Mesenchymal stem cell (in vitro differentiated cells and primary cell): ENCODE measurements at regions not wholly inside any gene's neighbourhood (a gene's known extent, or its start where the extent isn't known, plus 50 kb on each side); places are given as distances from the start of the nearest gene placed in this dataset.

Source experiments
- DNase-seq: peaks from one replicate; pipeline ENCODE4 v3.0.0-alpha.2; 2013
- H2AFZ ChIP-seq: one replicate; pipeline ENCODE4 v1.6.1; 2013; ENCODE audit warnings: low read depth, mild to moderate bottlenecking, control low read depth, inconsistent platforms, low read length, moderate library complexity
- H2AK5ac ChIP-seq: 2 replicates; pipeline ENCODE4 v1.6.1; 2013; ENCODE audit warnings: low read length, moderate library complexity, mild to moderate bottlenecking, inconsistent platforms; ENCODE audit not compliant: severe bottlenecking
- H2BK120ac ChIP-seq: one replicate; pipeline ENCODE4 v1.6.1; 2013; ENCODE audit warnings: low read depth, mild to moderate bottlenecking, inconsistent platforms, low read length, moderate library complexity
- H2BK12ac ChIP-seq, 2 experiments: one replicate each; pipeline ENCODE4 v1.6.1; 2013; ENCODE audit warnings: inconsistent platforms in 2 of 2, low read length in 2 of 2, mild to moderate bottlenecking in 2 of 2, moderate library complexity in 2 of 2, control low read depth in 1 of 2
- H2BK15ac ChIP-seq: one replicate; pipeline ENCODE4 v1.6.1; 2013; ENCODE audit warnings: mild to moderate bottlenecking, low read depth, inconsistent platforms; ENCODE audit not compliant: poor library complexity, severe bottlenecking
- H2BK5ac ChIP-seq: 2 replicates; pipeline ENCODE4 v1.6.1; 2013; ENCODE audit warnings: low read depth, mild to moderate bottlenecking, low read length, control low read depth, inconsistent platforms; ENCODE audit not compliant: poor library complexity, severe bottlenecking
- H3K14ac ChIP-seq, 2 experiments: one replicate each; pipeline ENCODE4 v1.6.1; 2013; ENCODE audit warnings: inconsistent platforms in 2 of 2, low read length in 2 of 2, control low read depth in 1 of 2, mild to moderate bottlenecking in 1 of 2, moderate library complexity in 1 of 2
- H3K18ac ChIP-seq, 2 experiments: one replicate each; pipeline ENCODE4 v1.6.1; 2013; ENCODE audit warnings: inconsistent platforms in 2 of 2, low read length in 2 of 2, control low read depth in 1 of 2, low read depth in 1 of 2, mild to moderate bottlenecking in 1 of 2
- H3K23ac ChIP-seq, 2 experiments: one replicate each; pipeline ENCODE4 v1.6.1; 2013; ENCODE audit warnings: inconsistent platforms in 2 of 2, low read length in 2 of 2, mild to moderate bottlenecking in 2 of 2, moderate library complexity in 2 of 2, control low read depth in 1 of 2
- H3K27ac ChIP-seq: 2 replicates; pipeline ENCODE4 v1.5.1; 2013; ENCODE audit warnings: mild to moderate bottlenecking, moderate library complexity, low read length, control low read depth, inconsistent platforms; ENCODE audit not compliant: poor library complexity, severe bottlenecking
- H3K27me3 ChIP-seq, 2 experiments: 2 replicates each; pipeline versions ENCODE4 v1.6.1 to v1.7.0; 2013; ENCODE audit warnings: low read length in 2 of 2, mild to moderate bottlenecking in 2 of 2, moderate library complexity in 2 of 2, control low read depth in 1 of 2, inconsistent platforms in 1 of 2; ENCODE audit not compliant: control insufficient read depth in 1 of 2, insufficient read depth in 1 of 2
- H3K36me3 ChIP-seq, 2 experiments: 2 replicates each; pipeline versions ENCODE4 v1.6.1 to v1.7.0; 2013; ENCODE audit warnings: low read length in 2 of 2, control low read depth in 1 of 2, inconsistent platforms in 1 of 2, low read depth in 1 of 2, mild to moderate bottlenecking in 1 of 2; ENCODE audit not compliant: insufficient read depth in 2 of 2, control insufficient read depth in 1 of 2
- H3K4ac ChIP-seq, 2 experiments: one replicate each; pipeline ENCODE4 v1.6.1; 2013; ENCODE audit warnings: inconsistent platforms in 2 of 2, low read length in 2 of 2, mild to moderate bottlenecking in 2 of 2, moderate library complexity in 2 of 2, control low read depth in 1 of 2, low read depth in 1 of 2
- H3K4me1 ChIP-seq: 2 replicates; pipeline ENCODE4 v1.6.1; 2013; ENCODE audit warnings: low read depth, low read length, control low read depth; ENCODE audit not compliant: control insufficient read depth, insufficient read depth
- H3K4me2 ChIP-seq: 2 replicates; pipeline ENCODE4 v1.6.1; 2013; ENCODE audit warnings: low read length, mild to moderate bottlenecking, inconsistent platforms; ENCODE audit not compliant: poor library complexity, severe bottlenecking
- H3K4me3 ChIP-seq, 2 experiments: 2 replicates each; pipeline versions ENCODE4 v1.5.1 to v1.7.0; 2013; ENCODE audit warnings: low read length in 2 of 2, mild to moderate bottlenecking in 2 of 2, control low read depth in 1 of 2, low read depth in 1 of 2; ENCODE audit not compliant: insufficient read depth in 1 of 2
- H3K79me1 ChIP-seq: replicated peaks from 2 replicates; pipeline ENCODE4 v1.6.1; 2013; ENCODE audit warnings: mild to moderate bottlenecking, control low read depth, low read length, inconsistent platforms; ENCODE audit not compliant: poor library complexity, severe bottlenecking
- H3K9ac ChIP-seq: 2 replicates; pipeline ENCODE4 v1.7.0; 2013; ENCODE audit warnings: mild to moderate bottlenecking, low read length, moderate library complexity
- H3K9me3 ChIP-seq: 2 replicates; pipeline ENCODE4 v1.7.0; 2013; ENCODE audit warnings: mild to moderate bottlenecking, low read length; ENCODE audit not compliant: control insufficient read depth
- H4K8ac ChIP-seq: one replicate; pipeline ENCODE4 v1.6.1; 2013; ENCODE audit warnings: inconsistent platforms, mild to moderate bottlenecking, low read length, moderate library complexity
- H4K91ac ChIP-seq: one replicate; pipeline ENCODE4 v1.6.1; 2013; ENCODE audit warnings: mild to moderate bottlenecking, low read length, inconsistent platforms
- WGBS: methylation state at CpG from one replicate; pipeline ENCODE4 v1.1.7; 2013; ENCODE audit warnings: mixed read lengths; 5-methylcytosine and 5-hydroxymethylcytosine counted together

DNA sequence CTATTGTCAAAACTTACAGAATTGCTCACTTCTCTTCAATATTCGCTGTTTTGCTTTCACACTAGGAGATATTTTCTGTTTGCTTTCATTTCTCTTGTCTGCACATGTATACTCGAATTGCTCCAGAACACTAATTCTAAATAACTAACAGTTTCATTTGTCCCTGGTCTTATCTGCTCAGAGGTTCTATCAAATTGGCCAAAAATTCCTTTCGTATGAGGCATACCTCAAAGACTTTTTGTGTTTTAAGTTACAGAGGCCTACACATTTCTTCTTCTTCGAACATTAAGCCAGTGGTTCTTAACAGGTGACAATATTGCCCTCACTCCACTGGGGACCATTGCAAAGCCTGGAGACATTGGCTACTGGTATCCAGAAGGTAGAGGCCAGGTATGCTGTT is 1314.6 kb downstream of the EFNB2 start:
- Histone ChIP-seq H3K9me3 (no peaks in the 10 kb centered on the region), H3K4ac (no peak overlapping the region), H3K9ac (no peak overlapping the region), H3K4me1 (peaks cover 1% of the 10 kb centered on the region), H3K18ac (no peak overlapping the region), H3K23ac (no peak overlapping the region), H2BK5ac (no peak overlapping the region), H3K27me3 (no peaks in the 10 kb centered on the region), H3K14ac (no peak overlapping the region), H2AK5ac (no peak overlapping the region), H2BK15ac (no peak overlapping the region), H3K4me3 (no peak overlapping the region), H4K91ac (no peak overlapping the region), H3K79me1 (no peaks in the 10 kb centered on the region), H2BK12ac (no peak overlapping the region), H4K8ac (no peak overlapping the region), H3K4me2 (no peak overlapping the region), H3K36me3 (no peaks in the 10 kb centered on the region), H3K27ac (no peak overlapping the region), H2BK120ac (no peak overlapping the region), H2AFZ (no peak overlapping the region)
- no peak for DNase-seq
- 89% methylated on average over 4 of the region's 4 CpGs for WGBS

DNA sequence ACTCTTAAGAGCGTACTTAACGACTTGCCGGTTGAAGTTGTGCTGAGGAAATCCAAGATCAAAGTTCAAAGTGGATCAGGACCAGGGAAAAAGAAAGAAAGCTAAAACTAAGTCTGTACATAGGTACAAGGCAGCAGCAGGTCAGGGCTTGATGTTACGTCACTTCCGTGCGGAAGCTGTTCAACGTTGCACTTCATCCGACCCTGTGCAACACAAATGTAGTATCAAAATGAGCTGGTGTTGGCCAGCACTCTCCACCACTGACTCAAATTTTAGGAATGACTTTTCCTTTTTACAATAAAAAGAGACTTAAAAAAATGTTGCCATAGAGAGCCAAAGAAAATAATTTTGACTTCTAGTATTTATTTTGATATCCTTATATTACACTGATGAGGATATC is 1315.4 kb downstream of the EFNB2 start:
- no peak overlapping the region for H2BK120ac ChIP-seq
- no peak overlapping the region for H4K8ac ChIP-seq
- H3K14ac ChIP-seq: no peak overlapping the region
- no peak overlapping the region for H2AFZ ChIP-seq
- no peaks in the 10 kb centered on the region for H3K79me1 ChIP-seq
- no peaks in the 10 kb centered on the region for H3K9me3 ChIP-seq
- peaks cover 1% of the 10 kb centered on the region for H3K4me1 ChIP-seq
- no peak for DNase-seq
- no peak overlapping the region for H2BK15ac ChIP-seq
- H3K27me3 ChIP-seq: no peaks in the 10 kb centered on the region
- H2AK5ac ChIP-seq: no peak overlapping the region
- WGBS: 87% methylated on average over 8 of the region's 8 CpGs
- no peak overlapping the region for H3K4me3 ChIP-seq
- no peak overlapping the region for H4K91ac ChIP-seq
- no peak overlapping the region for H2BK5ac ChIP-seq
- no peak overlapping the region for H3K23ac ChIP-seq
- no peaks in the 10 kb centered on the region for H3K36me3 ChIP-seq
- no peak overlapping the region for H2BK12ac ChIP-seq
- H3K4me2 ChIP-seq: no peak overlapping the region
- H3K9ac ChIP-seq: no peak overlapping the region
- H3K27ac ChIP-seq: no peak overlapping the region
- no peak overlapping the region for H3K18ac ChIP-seq
- H3K4ac ChIP-seq: no peak overlapping the region

DNA sequence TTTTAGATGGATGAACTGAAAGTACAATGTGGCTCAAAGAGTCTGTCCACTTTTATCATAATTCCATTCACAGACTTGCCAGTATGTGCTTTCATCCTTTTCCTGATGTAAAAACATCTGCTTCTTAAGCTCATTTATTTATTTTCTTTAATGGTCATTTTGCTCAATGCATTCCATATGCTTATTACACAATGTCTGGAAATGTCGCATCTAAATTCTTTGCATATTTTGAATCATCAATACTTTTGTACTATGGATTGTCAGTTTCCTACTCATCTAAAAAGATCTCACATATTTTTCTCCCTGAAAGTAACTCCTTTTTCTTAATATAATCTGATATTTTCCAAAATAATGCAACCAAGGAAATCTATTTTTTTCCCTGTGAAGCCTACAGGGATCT is 1315.8 kb downstream of the EFNB2 start:
- no peak overlapping the region for H3K18ac ChIP-seq
- no peaks in the 10 kb centered on the region for H3K27me3 ChIP-seq
- H2BK5ac ChIP-seq: no peak overlapping the region
- H4K91ac ChIP-seq: no peak overlapping the region
- 75% methylated on average over 1 of the region's 1 CpG for WGBS
- H3K4me3 ChIP-seq: no peak overlapping the region
- no peak overlapping the region for H3K27ac ChIP-seq
- no peak for DNase-seq
- H3K9me3 ChIP-seq: no peaks in the 10 kb centered on the region
- no peak overlapping the region for H3K23ac ChIP-seq
- H3K9ac ChIP-seq: no peak overlapping the region
- H2BK12ac ChIP-seq: no peak overlapping the region
- H3K79me1 ChIP-seq: no peaks in the 10 kb centered on the region
- H3K14ac ChIP-seq: no peak overlapping the region
- H4K8ac ChIP-seq: no peak overlapping the region
- H2BK120ac ChIP-seq: no peak overlapping the region
- peaks cover 1% of the 10 kb centered on the region for H3K4me1 ChIP-seq
- H2AK5ac ChIP-seq: no peak overlapping the region
- H3K4ac ChIP-seq: no peak overlapping the region
- H2AFZ ChIP-seq: no peak overlapping the region
- H3K36me3 ChIP-seq: no peaks in the 10 kb centered on the region
- no peak overlapping the region for H2BK15ac ChIP-seq
- no peak overlapping the region for H3K4me2 ChIP-seq

DNA sequence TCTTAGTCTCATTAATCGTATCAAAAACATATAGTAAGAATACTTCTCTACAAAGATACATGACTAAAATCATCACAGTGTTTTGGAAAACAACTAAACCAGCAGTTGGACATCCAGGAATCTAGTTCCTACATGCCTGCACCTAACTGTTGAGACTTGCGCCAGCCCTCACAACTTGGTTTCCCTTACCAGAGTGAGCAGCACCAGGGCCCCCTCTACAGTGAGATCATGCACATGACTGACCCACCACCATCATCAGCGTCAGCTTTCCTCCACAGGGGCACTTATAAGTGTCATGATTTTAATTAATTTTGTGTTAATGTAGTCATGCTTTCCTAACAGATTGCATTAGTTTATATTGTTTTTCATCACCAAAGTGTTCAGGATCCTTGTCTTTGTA is 1322.0 kb downstream of the EFNB2 start:
- H2AFZ ChIP-seq: no peak overlapping the region
- H3K36me3 ChIP-seq: no peaks in the 10 kb centered on the region
- H4K91ac ChIP-seq: no peak overlapping the region
- no peaks in the 10 kb centered on the region for H3K9me3 ChIP-seq
- 88% methylated on average over 2 of the region's 3 CpGs for WGBS
- H4K8ac ChIP-seq: no peak overlapping the region
- H3K23ac ChIP-seq: no peak overlapping the region
- peak; percentile 42 for DNase-seq
- peak overlapping the region in 1 of 2 experiments; percentile 43 for H3K18ac ChIP-seq
- no peak overlapping the region for H3K4ac ChIP-seq
- no peak overlapping the region for H3K14ac ChIP-seq
- no peak overlapping the region for H3K4me2 ChIP-seq
- H2BK5ac ChIP-seq: no peak overlapping the region
- H3K79me1 ChIP-seq: no peaks in the 10 kb centered on the region
- no peak overlapping the region for H2BK12ac ChIP-seq
- H3K4me1 ChIP-seq: peaks cover 1% of the 10 kb centered on the region
- no peak overlapping the region for H2AK5ac ChIP-seq
- H3K27ac ChIP-seq: no peak overlapping the region
- no peak overlapping the region for H2BK15ac ChIP-seq
- no peaks in the 10 kb centered on the region for H3K27me3 ChIP-seq
- H2BK120ac ChIP-seq: no peak overlapping the region
- H3K9ac ChIP-seq: no peak overlapping the region
- H3K4me3 ChIP-seq: no peak overlapping the region
